H7 (cell line): ENCODE measurements at regions not wholly inside any gene's neighbourhood (a gene's known extent, or its start where the extent isn't known, plus 50 kb on each side); places are given as distances from the start of the nearest gene placed in this dataset.
A peak's percentile ranks its signal among the peaks of the same experiment; 100 is the strongest.

Experiments
- DNase-seq: peaks from one replicate; pipeline ENCODE4 v3.0.0; 2012
- H3K27me3 ChIP-seq: 2 replicates; pipeline ENCODE4 v1.6.0; 2011; ENCODE audit warnings: mild to moderate bottlenecking, low read length; ENCODE audit not compliant: control insufficient read depth, insufficient read depth
- H3K36me3 ChIP-seq: replicated peaks from 2 replicates; pipeline ENCODE4 v1.5.1; 2011; ENCODE audit warnings: low read length; ENCODE audit not compliant: control insufficient read depth, insufficient read depth
- H3K4me3 ChIP-seq: 2 replicates; pipeline ENCODE4 v1.5.1; 2011; ENCODE audit warnings: low read depth, mild to moderate bottlenecking, control low read depth, low read length, moderate library complexity; ENCODE audit not compliant: insufficient read depth

DNA sequence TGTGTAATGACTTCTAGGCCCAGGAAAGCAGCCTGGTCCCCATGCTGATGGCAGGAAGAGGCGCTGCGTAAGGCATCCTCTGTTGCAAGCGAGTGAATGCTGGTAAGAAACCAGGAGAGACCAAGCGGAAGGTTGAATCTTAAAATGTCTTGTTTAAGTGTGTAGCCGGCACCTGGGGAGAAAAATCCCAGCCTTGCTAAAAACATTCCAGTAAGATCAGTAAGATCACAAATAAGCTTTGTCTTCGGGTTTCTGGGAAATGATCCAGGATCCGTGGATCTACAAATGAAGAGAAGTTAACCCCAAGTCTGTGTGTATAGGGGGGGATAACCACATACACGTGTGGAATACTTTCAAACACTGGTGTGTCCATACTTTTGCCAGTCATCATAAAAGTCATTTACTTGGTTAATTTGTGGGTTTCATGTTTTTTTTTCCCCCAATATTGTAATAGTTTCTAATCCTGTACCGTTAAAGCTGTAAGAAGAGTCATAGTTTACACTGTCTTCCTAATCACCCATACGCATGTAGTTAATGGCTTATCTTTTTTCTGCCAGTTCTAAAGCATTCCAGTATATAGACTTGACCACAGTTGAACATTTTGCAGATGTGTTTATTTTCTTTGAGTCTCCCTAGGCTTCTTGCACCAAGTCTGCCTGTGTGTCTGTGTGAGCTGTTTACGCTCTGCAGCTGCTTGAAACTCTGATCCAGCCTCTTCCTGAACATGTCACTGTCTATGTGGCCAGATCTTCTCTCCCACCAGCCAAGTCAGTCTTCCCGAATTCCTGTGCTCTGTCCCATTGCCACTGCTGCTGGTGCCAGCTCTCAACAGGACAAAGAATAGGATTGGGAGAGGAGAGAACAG, 135.9 kb upstream of the ARL4C start:
- no peak for DNase-seq
- no peak overlapping the region for H3K4me3 ChIP-seq

GRCh38 chr2:234631646-234632514, 135.0 kb upstream of the ARL4C start:
- peak; percentile 43 for DNase-seq
- no peaks in the 10 kb centered on the region for H3K36me3 ChIP-seq

More for the DNA sequence above, 135.9 kb upstream of the ARL4C start:
- Histone ChIP-seq H3K36me3 (no peaks in the 10 kb centered on the region), H3K27me3 (no peaks in the 10 kb centered on the region)

DNA sequence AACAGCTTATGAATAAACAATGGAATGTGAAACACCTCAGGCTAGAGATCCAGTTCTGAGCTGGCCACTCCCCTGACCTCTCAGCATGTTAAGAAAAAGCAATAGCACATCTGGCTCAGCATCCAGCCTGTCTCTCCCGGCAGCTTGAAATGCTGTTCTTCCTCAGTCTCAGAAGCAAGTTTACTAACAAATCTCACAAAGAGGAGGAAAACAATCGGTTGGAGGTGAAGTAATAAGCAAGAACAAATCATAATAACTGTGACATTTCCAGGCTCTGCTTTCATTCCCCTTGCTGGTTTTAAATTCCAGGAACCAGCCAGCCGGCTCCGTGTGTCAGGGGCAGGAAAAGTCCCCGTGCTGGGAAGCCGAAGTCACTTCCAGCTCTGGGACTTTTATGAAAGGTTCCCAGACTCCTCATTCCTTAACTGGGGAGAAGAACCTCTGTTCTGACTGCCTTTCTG, 133.9 kb upstream of the ARL4C start:
- DNase-seq = no peak
- Histone ChIP-seq H3K27me3 (no peaks in the 10 kb centered on the region), H3K36me3 (no peaks in the 10 kb centered on the region), H3K4me3 (no peak overlapping the region)

More at GRCh38 chr2:234631646-234632514, 135.0 kb upstream of the ARL4C start:
- H3K4me3 ChIP-seq = no peak overlapping the region
- no peaks in the 10 kb centered on the region for H3K27me3 ChIP-seq

- H3K27me3 ChIP-seq = no peaks in the 10 kb centered on the region
- no peaks in the 10 kb centered on the region for H3K36me3 ChIP-seq
- H3K4me3 ChIP-seq = no peak overlapping the region
- DNase-seq = no peak
Observed at GRCh38 chr2:234629596-234629995, 132.7 kb upstream of the ARL4C start.

GRCh38 chr2:234628953-234629352, 132.1 kb upstream of the ARL4C start:
- DNase-seq = no peak
- H3K27me3 ChIP-seq = no peaks in the 10 kb centered on the region
- H3K4me3 ChIP-seq = no peak overlapping the region
- H3K36me3 ChIP-seq = no peaks in the 10 kb centered on the region

- Histone ChIP-seq H3K36me3 (no peaks in the 10 kb centered on the region), H3K4me3 (no peak overlapping the region), H3K27me3 (no peaks in the 10 kb centered on the region)
- DNase-seq = no peak
Observed at GRCh38 chr2:234627308-234627707, 130.4 kb upstream of the ARL4C start.

GRCh38 chr2:234626566-234627130, 129.8 kb upstream of the ARL4C start:
- H3K27me3 ChIP-seq = no peaks in the 10 kb centered on the region
- no peaks in the 10 kb centered on the region for H3K36me3 ChIP-seq
- no peak overlapping the region for H3K4me3 ChIP-seq
- DNase-seq = no peak

DNA sequence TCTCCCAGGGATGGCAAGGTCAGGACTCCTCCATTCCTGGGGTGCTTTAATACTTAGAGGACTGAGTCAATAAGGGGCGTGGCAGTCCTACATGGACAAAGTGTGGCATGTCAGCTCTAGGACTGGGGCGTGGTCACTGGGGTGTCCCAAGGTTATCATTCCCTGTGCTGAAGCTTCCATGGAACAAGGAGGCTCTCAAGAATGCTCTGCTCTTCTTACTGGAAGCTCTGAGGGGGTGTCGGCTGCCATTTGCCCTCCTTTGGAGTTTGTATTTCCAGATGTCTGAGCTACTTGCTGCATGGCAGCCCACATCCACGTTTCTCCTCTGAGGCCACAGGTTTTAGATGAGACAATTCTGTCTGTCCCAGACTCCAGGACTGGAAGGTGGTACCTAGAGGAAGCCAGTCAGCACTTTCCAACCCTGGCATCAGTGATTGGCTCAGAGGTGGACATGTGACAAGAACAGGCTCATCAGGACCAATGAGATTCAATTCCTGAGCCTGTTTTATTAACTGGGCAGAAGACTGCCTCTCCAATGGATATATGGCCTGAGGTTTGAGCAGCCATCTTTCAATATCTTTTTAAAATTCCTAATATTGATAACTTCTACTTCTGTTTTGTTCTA, 128.9 kb upstream of the ARL4C start:
- H3K36me3 ChIP-seq = no peaks in the 10 kb centered on the region
- H3K27me3 ChIP-seq = no peaks in the 10 kb centered on the region
- no peak overlapping the region for H3K4me3 ChIP-seq
- no peak for DNase-seq

DNA sequence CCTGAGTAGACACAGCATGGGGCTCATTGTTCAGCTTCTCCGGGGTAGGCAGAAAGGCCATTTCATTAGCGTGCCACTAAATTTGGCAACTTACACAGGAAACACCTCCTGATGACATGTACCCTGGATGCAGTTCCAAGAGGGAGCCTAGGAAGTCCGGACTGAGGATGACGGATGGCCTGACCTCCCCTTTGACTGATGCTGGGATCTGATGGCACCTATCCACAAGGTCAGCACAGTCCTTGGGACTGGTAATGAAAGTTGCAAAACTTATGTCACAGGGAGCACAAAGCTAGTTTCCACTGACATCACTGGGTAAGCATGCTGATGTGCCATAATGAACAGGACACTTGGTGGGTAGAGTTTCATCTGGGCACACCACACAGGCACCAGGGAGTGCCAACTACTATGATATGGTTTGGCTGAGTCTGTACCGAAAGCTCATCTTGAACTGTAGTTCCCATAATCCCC, 126.7 kb upstream of the ARL4C start:
- no peaks in the 10 kb centered on the region for H3K36me3 ChIP-seq
- H3K4me3 ChIP-seq = no peak overlapping the region
- no peak for DNase-seq
- H3K27me3 ChIP-seq = no peaks in the 10 kb centered on the region

DNA sequence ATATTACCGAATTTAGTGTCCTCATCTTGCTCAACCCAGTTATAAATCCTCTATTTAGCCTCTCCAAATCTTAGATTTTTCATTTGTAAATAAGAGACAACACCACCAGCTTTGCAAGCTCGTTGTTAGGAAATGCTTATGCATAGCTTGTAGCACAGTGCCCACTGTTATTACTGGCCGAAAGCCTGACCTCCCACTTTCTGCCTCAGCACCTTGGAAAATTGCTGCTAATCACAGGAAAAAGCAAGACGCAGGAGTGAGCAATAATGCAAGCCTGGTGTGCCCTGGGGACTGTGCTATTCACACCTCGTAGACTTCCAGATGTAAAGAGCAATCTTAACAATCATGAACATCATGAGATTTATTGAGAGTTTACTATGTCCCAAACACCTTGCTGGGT, 124.2 kb upstream of the ARL4C start:
- no peak for DNase-seq
- Histone ChIP-seq H3K4me3 (no peak overlapping the region), H3K27me3 (no peaks in the 10 kb centered on the region), H3K36me3 (no peaks in the 10 kb centered on the region)

DNA sequence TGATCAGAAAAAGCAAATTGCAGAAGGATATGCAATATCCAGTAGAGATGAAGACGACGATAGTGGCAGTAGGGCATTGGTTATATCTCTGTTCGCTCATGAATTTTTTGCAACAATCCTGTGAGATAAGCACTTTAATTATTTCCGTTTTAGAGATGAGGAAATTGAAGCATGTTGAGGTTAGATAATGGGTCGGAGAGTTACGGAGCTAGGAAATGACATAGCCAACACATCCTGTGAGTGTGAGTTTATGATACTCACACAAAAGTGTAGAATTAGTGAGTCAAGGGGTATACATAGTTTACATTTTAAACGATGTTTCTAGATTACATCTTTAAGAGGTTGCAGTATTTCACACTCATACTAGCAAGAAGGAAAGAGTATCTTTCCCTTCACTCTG, 123.1 kb upstream of the ARL4C start:
- no peak overlapping the region for H3K4me3 ChIP-seq

DNA sequence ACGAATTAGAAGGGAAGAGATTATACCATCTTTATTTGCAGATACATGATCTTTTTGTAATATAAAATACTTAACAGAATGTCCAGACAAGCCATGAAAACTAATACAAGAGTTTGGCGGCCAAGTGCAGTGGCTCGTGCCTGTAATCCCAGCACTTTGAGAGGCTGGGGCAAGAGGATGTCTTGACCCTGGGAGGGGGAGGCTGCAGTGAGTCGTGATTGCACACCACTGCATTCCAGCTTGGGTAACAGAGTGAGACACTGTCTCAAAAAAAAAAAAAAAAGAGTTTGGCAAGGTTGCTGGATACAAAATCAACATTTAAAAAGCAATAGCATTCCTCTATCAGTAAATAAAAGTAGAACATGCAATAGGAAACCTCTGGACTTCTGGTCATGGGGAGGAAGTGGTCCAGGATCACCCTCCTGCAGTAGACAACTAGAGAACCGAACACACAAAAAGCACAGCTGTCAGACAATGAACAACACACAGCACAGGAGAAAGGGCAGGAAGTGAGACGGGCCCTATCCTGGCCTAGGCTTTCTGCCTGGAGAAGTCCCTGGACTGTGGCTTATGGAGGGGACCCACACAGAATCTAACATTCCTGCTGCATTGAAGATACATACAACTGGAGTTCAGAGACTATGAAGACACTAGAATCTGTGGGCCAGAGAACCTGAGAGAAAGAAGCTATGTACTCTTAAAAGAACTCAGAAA, 118.9 kb upstream of the ARL4C start:
- DNase-seq = no peak
- H3K27me3 ChIP-seq = no peaks in the 10 kb centered on the region
- H3K4me3 ChIP-seq = no peak overlapping the region
- H3K36me3 ChIP-seq = no peaks in the 10 kb centered on the region

More for the DNA sequence above, 123.1 kb upstream of the ARL4C start:
- no peak for DNase-seq
- Histone ChIP-seq H3K36me3 (no peaks in the 10 kb centered on the region), H3K27me3 (no peaks in the 10 kb centered on the region)

DNA sequence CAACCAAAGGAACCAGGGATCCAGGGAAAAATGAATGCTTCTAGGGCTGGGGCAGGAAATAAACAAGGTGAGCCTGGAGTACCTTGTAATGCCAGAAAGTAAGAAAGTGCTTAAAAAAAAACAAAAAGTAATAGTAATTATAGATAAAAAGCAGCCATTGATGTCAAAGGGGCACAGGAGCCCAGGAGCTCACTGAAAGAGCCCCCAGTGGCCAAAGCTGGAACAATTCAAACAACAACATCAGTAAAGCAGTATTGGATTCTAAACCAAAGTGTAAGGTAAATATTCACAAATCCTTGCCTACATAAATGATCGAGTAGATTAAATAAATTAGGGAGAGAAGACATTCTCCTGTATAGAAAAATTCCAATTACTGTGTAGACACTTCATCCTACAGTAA, 114.3 kb upstream of the ARL4C start:
- Histone ChIP-seq H3K27me3 (no peaks in the 10 kb centered on the region; the same call in 1 of the 2 replicates), H3K36me3 (no peaks in the 10 kb centered on the region), H3K4me3 (no peak overlapping the region)
- DNase-seq = no peak

GRCh38 chr2:234608946-234609345, 112.1 kb upstream of the ARL4C start:
- DNase-seq = no peak
- Histone ChIP-seq H3K36me3 (no peaks in the 10 kb centered on the region), H3K4me3 (no peak overlapping the region), H3K27me3 (no peaks in the 10 kb centered on the region; the same call in 1 of the 2 replicates)
